ENCODE measurements at regions not wholly inside any gene's neighbourhood (a gene's known extent, or its start where the extent isn't known, plus 50 kb on each side); places are given as distances from the start of the nearest gene placed in this dataset.

DNA sequence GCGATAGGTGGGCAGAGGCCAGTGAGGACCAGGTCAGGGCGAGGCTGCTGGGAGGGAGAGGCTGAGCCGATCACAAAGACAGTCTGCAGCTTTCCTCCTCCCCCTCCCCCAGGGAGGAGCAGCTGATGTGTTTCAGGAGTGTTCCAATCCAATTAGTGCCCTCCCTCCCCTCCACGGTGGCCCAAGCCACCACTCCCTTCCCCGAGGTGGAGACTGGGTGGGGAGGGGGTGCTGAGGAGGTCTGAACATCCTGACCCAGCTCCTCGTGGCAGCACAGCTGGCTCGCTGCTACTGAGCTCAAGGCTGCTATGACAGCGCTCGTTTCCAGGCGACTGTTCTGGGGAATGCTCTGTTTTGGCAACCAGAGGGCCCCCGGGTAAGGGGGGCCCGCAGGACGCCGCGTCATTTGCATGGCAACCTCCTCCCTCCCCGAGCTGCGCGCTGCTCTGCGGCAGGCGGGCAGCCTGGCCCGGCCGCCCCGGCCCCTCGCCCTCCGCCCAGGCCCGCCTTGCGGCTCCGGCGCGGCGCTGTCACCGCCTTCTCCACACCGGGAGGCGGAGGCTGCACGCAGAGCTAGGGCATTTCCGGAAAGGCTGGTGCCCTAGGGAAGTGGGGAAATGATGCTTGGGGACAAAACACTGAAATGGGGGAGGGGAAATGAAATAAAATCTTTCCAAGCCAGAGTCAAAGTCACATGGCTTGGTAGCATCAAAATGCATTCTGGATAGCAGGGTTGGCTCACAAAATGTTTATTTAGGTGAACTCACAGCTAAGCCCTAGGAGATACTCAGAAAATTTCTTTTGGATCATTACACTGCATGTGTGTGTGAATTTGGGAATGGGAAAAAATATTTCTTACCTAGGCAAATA lies 67.4 kb upstream of the PIM1 start:
- POLR2A ChIA-PET = interaction anchor here (0.6 to 2.8 kb wide), 18 partner anchors 9 to 155 kb away, joined by 3 to 51 read pairs (median 5); partner anchors contain the start of genes MTCH1, PIM1 and TBC1D22B
- Histone ChIP-seq H3K4me3 (ENCODE audit: low read depth, low read length) (peak overlapping the region; percentile 23), H3K4me1 (ENCODE audit: control insufficient read depth, insufficient read depth, low read length) (peaks cover 26% of the 10 kb centered on the region), H3K27ac (ENCODE audit: extremely low read depth, low read depth, low read length) (peak overlapping the region; percentile 79), H3K36me3 (ENCODE audit: control insufficient read depth in 2 of 2, insufficient read depth in 1 of 2, low read length in 2 of 2) (no peaks in the 10 kb centered on the region), H3K9me3 (ENCODE audit: control insufficient read depth, insufficient read depth, low read depth, low read length) (no peaks in the 10 kb centered on the region)
- CTCF ChIA-PET = interaction anchor here (0.6 to 2.4 kb wide), 19 partner anchors 13 to 176 kb away, joined by 3 to 14 read pairs (median 4); partner anchors contain the start of gene PIM1
- peak; percentile 100 for TF ChIP-seq WT1 (tag by site-specific recombination; IDR thresholded peaks at IDR 0.05)
- no peak for TF ChIP-seq SETDB1 (IDR thresholded peaks at IDR 0.05; ENCODE audit: insufficient read length, low read length)
- TF ChIP-seq KLF8 (tag by site-specific recombination; IDR thresholded peaks at IDR 0.05) = peak; percentile 71
- peak; percentile 65 for TF ChIP-seq TRIM28 (IDR thresholded peaks at IDR 0.05; ENCODE audit: borderline replicate concordance, low read length)
- TF ChIP-seq, protein P1, sequence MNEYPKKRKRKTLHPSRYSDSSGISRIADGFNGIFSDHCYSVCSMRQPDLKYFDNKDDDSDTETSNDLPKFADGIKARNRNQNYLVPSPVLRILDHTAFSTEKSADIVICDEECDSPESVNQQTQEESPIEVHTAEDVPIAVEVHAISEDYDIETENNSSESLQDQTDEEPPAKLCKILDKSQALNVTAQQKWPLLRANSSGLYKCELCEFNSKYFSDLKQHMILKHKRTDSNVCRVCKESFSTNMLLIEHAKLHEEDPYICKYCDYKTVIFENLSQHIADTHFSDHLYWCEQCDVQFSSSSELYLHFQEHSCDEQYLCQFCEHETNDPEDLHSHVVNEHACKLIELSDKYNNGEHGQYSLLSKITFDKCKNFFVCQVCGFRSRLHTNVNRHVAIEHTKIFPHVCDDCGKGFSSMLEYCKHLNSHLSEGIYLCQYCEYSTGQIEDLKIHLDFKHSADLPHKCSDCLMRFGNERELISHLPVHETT (tag by site-specific recombination; IDR thresholded peaks at IDR 0.05) = 0 out of 2 replicates have a peak, but pooled peaks have one; percentile 13
- peak; percentile 91 for TF ChIP-seq PRDM10 (tag by site-specific recombination; IDR thresholded peaks at IDR 0.05)
- TF ChIP-seq ZNF561 (tag by site-specific recombination; IDR thresholded peaks at IDR 0.05; ENCODE audit: borderline replicate concordance) = peak; percentile 75; the same call in 1 of the 2 replicates
- TF ChIP-seq ZBTB6 (tag by site-specific recombination; IDR thresholded peaks at IDR 0.05) = peak; percentile 62; the same call in 1 of the 2 replicates
- peak; percentile 66 for TF ChIP-seq SP7 (tag by site-specific recombination; IDR thresholded peaks at IDR 0.05)
- peak; percentile 94 for TF ChIP-seq KLF1 (tag by site-specific recombination; IDR thresholded peaks at IDR 0.05)
- 0 out of 2 replicates have a peak, but pooled peaks have one; percentile 7 for TF ChIP-seq ZSCAN4 (tag by site-specific recombination; IDR thresholded peaks at IDR 0.05)
- peak; percentile 67 for TF ChIP-seq ZSCAN30 (tag by site-specific recombination; IDR thresholded peaks at IDR 0.05)
- 0 out of 2 replicates have a peak, but pooled peaks have one; percentile 40 for TF ChIP-seq PRDM4 (tag by site-specific recombination; IDR thresholded peaks at IDR 0.05)
- TF ChIP-seq, protein P2, sequence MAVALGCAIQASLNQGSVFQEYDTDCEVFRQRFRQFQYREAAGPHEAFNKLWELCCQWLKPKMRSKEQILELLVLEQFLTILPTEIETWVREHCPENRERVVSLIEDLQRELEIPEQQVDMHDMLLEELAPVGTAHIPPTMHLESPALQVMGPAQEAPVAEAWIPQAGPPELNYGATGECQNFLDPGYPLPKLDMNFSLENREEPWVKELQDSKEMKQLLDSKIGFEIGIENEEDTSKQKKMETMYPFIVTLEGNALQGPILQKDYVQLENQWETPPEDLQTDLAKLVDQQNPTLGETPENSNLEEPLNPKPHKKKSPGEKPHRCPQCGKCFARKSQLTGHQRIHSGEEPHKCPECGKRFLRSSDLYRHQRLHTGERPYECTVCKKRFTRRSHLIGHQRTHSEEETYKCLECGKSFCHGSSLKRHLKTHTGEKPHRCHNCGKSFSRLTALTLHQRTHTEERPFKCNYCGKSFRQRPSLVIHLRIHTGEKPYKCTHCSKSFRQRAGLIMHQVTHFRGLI (tag by site-specific recombination; IDR thresholded peaks at IDR 0.05) = no peak
- TF ChIP-seq GLIS2 (tag by site-specific recombination; IDR thresholded peaks at IDR 0.05) = peak; percentile 80
- peak; percentile 9; the same call in 1 of the 2 replicates for TF ChIP-seq ZXDB (tag by site-specific recombination; IDR thresholded peaks at IDR 0.05)
- TF ChIP-seq ZNF324 (tag by site-specific recombination; IDR thresholded peaks at IDR 0.05) = peak; percentile 25; the same call in 1 of the 2 replicates
- TF ChIP-seq ZNF394 (tag by site-specific recombination; IDR thresholded peaks at IDR 0.05; ENCODE audit: borderline replicate concordance) = peak; percentile 86
- peak; percentile 90 for TF ChIP-seq ZBTB11 (tag by site-specific recombination; conservative IDR thresholded peaks at IDR 0.05; ENCODE audit: low read depth)
- TF ChIP-seq ZNF416 (tag by site-specific recombination; IDR thresholded peaks at IDR 0.05) = no peak
